ENCODE measurements at regions not wholly inside any gene's neighbourhood (a gene's known extent, or its start where the extent isn't known, plus 50 kb on each side); places are given as distances from the start of the nearest gene placed in this dataset.
A peak's percentile ranks its signal among the peaks of the same experiment; 100 is the strongest.

DNA sequence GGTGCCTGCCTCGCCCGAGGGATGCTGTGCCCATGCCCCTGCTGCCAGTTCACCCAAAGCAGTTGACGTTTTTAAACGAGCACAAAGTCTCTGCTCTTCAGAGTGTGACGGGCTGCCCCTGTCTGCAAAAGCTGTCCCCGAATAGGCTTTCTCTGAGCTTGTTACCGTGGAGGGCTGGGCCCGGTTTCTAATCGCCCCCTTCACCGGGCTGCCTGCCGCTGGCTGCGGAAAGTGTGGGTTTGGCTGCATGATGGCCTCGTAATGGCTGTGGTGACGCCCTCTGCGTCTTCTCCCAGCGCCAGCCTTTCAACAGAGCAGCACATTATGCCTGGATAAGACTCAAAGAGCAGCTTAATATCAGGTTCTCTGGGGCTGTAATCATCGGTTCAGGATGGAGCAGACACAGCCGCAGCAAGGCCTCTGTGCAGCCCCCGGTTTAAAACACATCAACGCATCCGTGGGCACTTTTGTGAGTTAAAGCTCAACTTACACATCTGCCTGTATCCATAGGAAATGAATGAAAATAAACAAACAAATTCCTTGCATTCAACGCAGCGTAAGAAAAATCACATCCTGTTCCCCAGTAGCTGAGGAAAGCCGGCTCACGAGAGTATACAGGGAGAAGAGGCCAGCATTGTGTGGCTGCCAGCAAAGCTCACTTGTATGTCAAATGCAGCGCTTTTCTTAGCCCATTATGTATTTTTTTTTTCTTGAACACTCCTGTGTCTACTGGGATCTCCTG is 166.4 kb upstream of the SOX1 start:
- no peak overlapping the region for H3K27ac ChIP-seq
- no peaks in the 10 kb centered on the region for H3K4me1 ChIP-seq

DNA sequence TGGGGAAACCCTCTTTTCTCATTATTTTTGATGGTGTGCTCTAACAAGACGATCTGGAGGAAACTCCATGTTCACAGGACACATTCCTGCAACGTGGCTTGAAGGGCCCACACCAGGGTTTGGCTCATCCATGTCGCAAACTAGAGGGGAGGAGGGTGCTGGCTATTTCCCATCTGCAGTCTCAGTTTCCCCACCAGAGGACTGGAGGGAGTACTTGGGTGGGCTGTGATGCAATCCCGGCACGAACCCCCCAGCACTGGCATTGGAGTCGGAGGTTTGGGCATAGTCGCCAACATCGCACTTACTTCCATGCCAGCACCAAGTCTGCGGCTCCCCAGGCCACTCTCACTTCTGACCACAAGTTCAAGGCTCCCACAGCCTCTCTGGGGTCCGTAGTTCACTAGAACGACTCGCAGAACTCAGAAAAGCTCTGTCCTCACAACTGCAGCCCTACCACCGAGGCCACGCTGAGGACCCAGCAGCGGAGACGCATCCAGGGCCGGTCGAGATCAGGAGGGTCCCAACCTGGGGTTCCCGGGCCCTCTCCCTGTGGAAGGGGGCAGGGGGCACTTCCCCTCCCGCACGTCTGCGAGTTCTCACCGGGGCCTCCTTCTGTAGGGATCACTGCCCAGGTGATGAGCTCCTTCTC is 165.6 kb upstream of the SOX1 start:
- H3K4me1 ChIP-seq: no peaks in the 10 kb centered on the region

More for the DNA sequence above, 166.4 kb upstream of the SOX1 start:
- no peaks in the 10 kb centered on the region for H3K27me3 ChIP-seq
- WGBS: 61% methylated on average over 24 of the region's 26 CpGs
- no peak for TF ChIP-seq POLR2A (IDR thresholded peaks at IDR 0.05)
- no peak for TF ChIP-seq EP300 (IDR thresholded peaks at IDR 0.05)
- TF ChIP-seq POLR2AphosphoS5 (IDR thresholded peaks at IDR 0.05): no peak
- TF ChIP-seq, protein P1, sequence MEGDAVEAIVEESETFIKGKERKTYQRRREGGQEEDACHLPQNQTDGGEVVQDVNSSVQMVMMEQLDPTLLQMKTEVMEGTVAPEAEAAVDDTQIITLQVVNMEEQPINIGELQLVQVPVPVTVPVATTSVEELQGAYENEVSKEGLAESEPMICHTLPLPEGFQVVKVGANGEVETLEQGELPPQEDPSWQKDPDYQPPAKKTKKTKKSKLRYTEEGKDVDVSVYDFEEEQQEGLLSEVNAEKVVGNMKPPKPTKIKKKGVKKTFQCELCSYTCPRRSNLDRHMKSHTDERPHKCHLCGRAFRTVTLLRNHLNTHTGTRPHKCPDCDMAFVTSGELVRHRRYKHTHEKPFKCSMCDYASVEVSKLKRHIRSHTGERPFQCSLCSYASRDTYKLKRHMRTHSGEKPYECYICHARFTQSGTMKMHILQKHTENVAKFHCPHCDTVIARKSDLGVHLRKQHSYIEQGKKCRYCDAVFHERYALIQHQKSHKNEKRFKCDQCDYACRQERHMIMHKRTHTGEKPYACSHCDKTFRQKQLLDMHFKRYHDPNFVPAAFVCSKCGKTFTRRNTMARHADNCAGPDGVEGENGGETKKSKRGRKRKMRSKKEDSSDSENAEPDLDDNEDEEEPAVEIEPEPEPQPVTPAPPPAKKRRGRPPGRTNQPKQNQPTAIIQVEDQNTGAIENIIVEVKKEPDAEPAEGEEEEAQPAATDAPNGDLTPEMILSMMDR (IDR thresholded peaks at IDR 0.05): no peak
- H3K9me3 ChIP-seq: no peaks in the 10 kb centered on the region
- no peaks in the 10 kb centered on the region for H3K36me3 ChIP-seq
- H3K4me3 ChIP-seq: no peak overlapping the region
- DNase-seq (ENCODE audit: low spot score in 2 of 2): peak in 1 of 2 donors; percentile 47

DNA sequence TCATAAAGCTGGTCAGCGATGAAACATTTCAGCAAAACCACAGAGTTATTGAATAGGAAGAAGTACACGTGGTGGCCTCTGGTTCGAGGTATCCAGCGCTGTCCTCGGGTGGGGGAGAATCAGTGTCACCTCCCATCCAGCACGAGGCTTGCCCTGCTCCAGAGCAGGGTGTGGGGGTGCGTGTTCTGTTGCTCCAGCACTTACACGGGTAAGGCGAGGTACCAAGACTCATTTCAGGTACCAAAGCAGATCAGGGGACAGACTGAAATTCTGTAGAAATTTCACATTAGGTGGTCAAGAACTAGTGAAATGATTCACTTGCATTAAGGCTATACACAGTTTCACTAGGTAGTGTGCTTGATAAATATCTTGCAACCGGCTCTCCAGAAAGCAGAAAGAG is 164.2 kb upstream of the SOX1 start:
- no peak overlapping the region for H3K27ac ChIP-seq
- H3K9me3 ChIP-seq: no peaks in the 10 kb centered on the region
- TF ChIP-seq, protein P1 (IDR thresholded peaks at IDR 0.05): no peak
- TF ChIP-seq EP300 (IDR thresholded peaks at IDR 0.05) (no peak), POLR2AphosphoS5 (IDR thresholded peaks at IDR 0.05) (no peak), POLR2A (IDR thresholded peaks at IDR 0.05) (no peak)
- no peak overlapping the region for H3K4me3 ChIP-seq
- H3K36me3 ChIP-seq: no peaks in the 10 kb centered on the region
- H3K27me3 ChIP-seq: no peaks in the 10 kb centered on the region
- WGBS: 79% methylated on average over 10 of the region's 10 CpGs
- peak in 1 of 2 donors; percentile 23 for DNase-seq (ENCODE audit: low spot score in 2 of 2)
- H3K4me1 ChIP-seq: no peaks in the 10 kb centered on the region

More for the DNA sequence above, 165.6 kb upstream of the SOX1 start:
- no peaks in the 10 kb centered on the region for H3K36me3 ChIP-seq
- no peak overlapping the region for H3K4me3 ChIP-seq
- no peak overlapping the region for H3K27ac ChIP-seq
- no peaks in the 10 kb centered on the region for H3K27me3 ChIP-seq
- DNase-seq (ENCODE audit: low spot score in 2 of 2): peak in 1 of 2 donors; percentile 67
- no peaks in the 10 kb centered on the region for H3K9me3 ChIP-seq
- WGBS: 75% methylated on average over 7 of the region's 23 CpGs
- TF ChIP-seq EP300 (IDR thresholded peaks at IDR 0.05) (no peak), POLR2A (IDR thresholded peaks at IDR 0.05) (no peak), POLR2AphosphoS5 (IDR thresholded peaks at IDR 0.05) (no peak)
- TF ChIP-seq, protein P1 (IDR thresholded peaks at IDR 0.05): no peak

DNA sequence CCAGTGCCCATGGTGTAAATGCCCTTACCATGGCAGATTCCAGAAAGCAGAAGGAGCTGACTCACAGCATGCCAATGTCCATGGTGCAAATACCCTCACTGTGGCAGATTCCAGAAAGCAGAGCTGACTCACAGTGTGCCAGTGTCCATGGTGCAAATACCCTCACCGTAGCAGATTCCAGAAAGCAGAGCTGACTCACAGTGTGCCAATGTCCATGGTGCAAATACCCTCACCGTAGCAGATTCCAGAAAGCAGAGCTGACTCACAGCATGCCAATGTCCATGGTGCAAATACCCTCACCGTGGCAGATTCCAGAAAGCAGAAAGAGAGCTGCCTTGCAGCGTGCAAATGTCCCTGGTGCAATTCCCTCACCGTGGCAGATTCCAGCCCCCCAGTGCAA is 163.8 kb upstream of the SOX1 start:
- Histone ChIP-seq H3K27ac (no peak overlapping the region), H3K4me3 (no peak overlapping the region), H3K4me1 (no peaks in the 10 kb centered on the region), H3K36me3 (no peaks in the 10 kb centered on the region), H3K9me3 (no peaks in the 10 kb centered on the region), H3K27me3 (no peaks in the 10 kb centered on the region)
- DNase-seq (ENCODE audit: low spot score in 2 of 2): peak in 1 of 2 donors; percentile 7
- WGBS: 94% methylated on average over 3 of the region's 5 CpGs
- TF ChIP-seq POLR2AphosphoS5 (IDR thresholded peaks at IDR 0.05) (no peak), POLR2A (IDR thresholded peaks at IDR 0.05) (no peak), EP300 (IDR thresholded peaks at IDR 0.05) (no peak)
- TF ChIP-seq, protein P1 (IDR thresholded peaks at IDR 0.05): no peak

DNA sequence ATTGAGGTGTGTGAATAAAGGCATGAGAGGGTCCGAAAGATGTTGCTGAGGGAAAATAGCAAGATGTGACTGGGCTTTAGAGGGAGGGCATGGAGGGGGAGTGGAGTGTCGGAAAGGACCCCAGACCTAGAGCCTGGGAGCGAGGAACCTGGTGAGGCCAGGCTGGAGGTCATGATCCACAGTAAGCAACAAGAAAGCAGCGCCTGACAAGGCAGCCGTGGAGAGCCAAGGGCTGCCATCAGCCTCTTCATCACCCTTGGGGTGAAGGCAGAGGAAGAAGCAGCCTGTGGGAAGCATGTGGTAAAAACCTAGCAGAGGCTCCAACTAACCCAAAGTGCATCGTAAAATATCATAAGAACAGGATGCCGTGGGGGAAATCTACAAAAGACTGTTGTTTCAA is 162.8 kb upstream of the SOX1 start:
- no peaks in the 10 kb centered on the region for H3K27me3 ChIP-seq
- no peaks in the 10 kb centered on the region for H3K9me3 ChIP-seq
- TF ChIP-seq, protein P1 (IDR thresholded peaks at IDR 0.05): no peak
- TF ChIP-seq POLR2A (IDR thresholded peaks at IDR 0.05): no peak
- TF ChIP-seq EP300 (IDR thresholded peaks at IDR 0.05): no peak
- no peak for TF ChIP-seq POLR2AphosphoS5 (IDR thresholded peaks at IDR 0.05)
- peak; percentile 18 to 65 for DNase-seq (ENCODE audit: low spot score in 2 of 2)
- no peaks in the 10 kb centered on the region for H3K36me3 ChIP-seq
- H3K27ac ChIP-seq: no peak overlapping the region
- H3K4me1 ChIP-seq: no peaks in the 10 kb centered on the region
- 72% methylated on average over 7 of the region's 7 CpGs for WGBS
- no peak overlapping the region for H3K4me3 ChIP-seq

All from suprapubic skin (tissue), 4 donors.